ENCODE measurements at regions not wholly inside any gene's neighbourhood (a gene's known extent, or its start where the extent isn't known, plus 50 kb on each side); places are given as distances from the start of the nearest gene placed in this dataset.
"Not testable (repeated sequence)": the region's sequence is repeated elsewhere in the genome, so short reads cannot be mapped to it uniquely, and the experiment has no call there.

DNA sequence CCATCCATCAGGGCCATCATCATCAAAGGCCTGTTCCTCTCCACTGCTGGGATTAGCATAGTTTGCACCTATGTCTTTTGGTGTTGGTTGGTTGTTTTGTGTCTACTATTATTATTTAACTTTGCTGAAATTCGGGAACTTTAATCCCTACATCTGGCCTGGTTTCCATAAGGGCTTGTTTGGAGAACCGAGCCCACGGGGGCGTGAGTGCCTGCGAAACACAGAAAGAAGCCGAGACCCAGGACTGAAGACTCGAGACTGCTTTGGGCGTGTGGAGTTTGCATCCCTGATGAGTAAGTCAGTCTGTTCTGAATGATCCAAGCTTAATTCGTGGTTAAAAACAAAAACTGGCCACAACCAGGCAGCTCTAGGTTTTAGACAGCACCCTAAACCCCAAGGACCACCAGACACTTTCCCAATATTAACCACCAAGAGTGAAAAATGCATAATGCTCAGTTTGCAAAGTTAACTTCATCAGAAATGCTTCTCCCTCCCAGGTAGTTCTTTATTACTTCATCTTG lies 195.6 kb downstream of the BCL2L11 start:
- H3K56ac ChIP-seq (ENCODE audit: insufficient read length, low read depth, low read length); H3K27ac ChIP-seq (ENCODE audit: insufficient read length, low read depth, low read length); H2BK12ac ChIP-seq (ENCODE audit: insufficient read length, low read depth, low read length); H3K27me3 Mint-ChIP-seq (ENCODE audit: low read depth); H2AFZ ChIP-seq (ENCODE audit: low read length); H3K18ac ChIP-seq (ENCODE audit: insufficient read length, low read depth, low read length); H3K79me2 ChIP-seq (ENCODE audit: insufficient read depth, low read length); H3K9ac ChIP-seq (ENCODE audit: extremely low read depth, insufficient read length, low read length); H3T11ph ChIP-seq (ENCODE audit: low read length); H3K4me2 ChIP-seq (ENCODE audit: insufficient read depth, insufficient read length, low read length); H3K4ac ChIP-seq (ENCODE audit: low read depth, low read length); H3K36me3 Mint-ChIP-seq (ENCODE audit: insufficient read depth in 1 of 3, low read depth in 3 of 3); H3K79me1 ChIP-seq (ENCODE audit: insufficient read depth, low read depth, low read length, poor library complexity, severe bottlenecking); H3K27me3 ChIP-seq (ENCODE audit: insufficient read depth, low read length); H2BK5ac ChIP-seq (ENCODE audit: insufficient read length, low read length); H2AK5ac ChIP-seq (ENCODE audit: insufficient read length, low read length); H3K23me2 ChIP-seq (ENCODE audit: insufficient read length, low read depth, low read length, poor library complexity, severe bottlenecking); H3K4me3 Mint-ChIP-seq; H4K20me1 ChIP-seq (ENCODE audit: control insufficient read depth, insufficient read depth, insufficient read length); DNase-seq; H2BK20ac ChIP-seq (ENCODE audit: low read depth, low read length, poor library complexity, severe bottlenecking); H3K4me1 ChIP-seq (ENCODE audit: insufficient read depth, low read length); H3K14ac ChIP-seq (ENCODE audit: insufficient read depth, low read length); H3K9me3 Mint-ChIP-seq; H3K23ac ChIP-seq (ENCODE audit: insufficient read length, low read depth, low read length); H3K4me1 Mint-ChIP-seq; H4K91ac ChIP-seq (ENCODE audit: insufficient read length, low read depth, low read length); H2BK120ac ChIP-seq (ENCODE audit: low read depth, low read length, poor library complexity, severe bottlenecking); H4K8ac ChIP-seq (replicated peaks; ENCODE audit: insufficient read length, low read depth, low read length); H4K5ac ChIP-seq (ENCODE audit: insufficient read length, low read depth, low read length); H3K27ac Mint-ChIP-seq; H3K9me3 ChIP-seq (ENCODE audit: control insufficient read depth, low read depth, low read length); H2BK15ac ChIP-seq (ENCODE audit: low read depth, low read length): not testable (repeated sequence)
- no CpG with 5 or more reads among the region's 9 CpGs for WGBS (ENCODE audit: extremely low coverage, insufficient read length, low lambda C conversion rate)

DNA sequence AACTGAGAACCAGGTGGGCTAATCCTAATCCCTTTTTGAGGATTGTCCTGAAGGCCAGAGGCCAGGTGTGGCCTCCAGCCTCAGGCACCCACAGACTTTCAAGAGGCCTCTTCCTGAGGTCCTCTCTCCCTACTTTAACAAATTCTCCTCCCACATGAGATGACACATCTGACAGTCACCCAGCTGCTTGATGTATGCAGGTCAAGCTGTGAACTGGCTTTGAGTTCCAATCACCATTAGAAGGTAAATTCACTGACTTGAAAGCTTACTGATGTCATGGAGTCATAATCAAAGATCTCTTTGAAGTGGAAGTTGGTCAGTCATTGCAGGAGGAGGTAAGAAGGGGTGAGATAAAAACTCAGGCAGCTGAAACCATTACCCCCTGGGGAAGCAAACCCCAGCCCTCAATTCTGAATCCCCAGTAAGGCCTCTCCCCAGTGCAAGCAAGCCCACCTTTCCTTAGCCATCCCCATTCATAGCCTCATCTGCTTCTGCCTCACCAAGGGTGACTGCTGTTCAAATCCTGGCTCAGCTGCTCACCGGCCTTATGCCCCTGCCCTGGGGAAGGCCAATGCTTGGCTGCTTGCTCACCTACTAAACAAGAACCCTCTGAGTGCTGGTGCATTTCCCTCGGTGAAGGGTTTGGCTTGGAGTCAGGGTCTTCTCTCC lies 196.3 kb downstream of the BCL2L11 start:
- H3K14ac ChIP-seq (ENCODE audit: insufficient read depth, low read length); H3K9me3 Mint-ChIP-seq; H2BK5ac ChIP-seq (ENCODE audit: insufficient read length, low read length); DNase-seq; H4K8ac ChIP-seq (replicated peaks; ENCODE audit: insufficient read length, low read depth, low read length); H3T11ph ChIP-seq (ENCODE audit: low read length); H3K27me3 ChIP-seq (ENCODE audit: insufficient read depth, low read length); H3K56ac ChIP-seq (ENCODE audit: insufficient read length, low read depth, low read length); H4K20me1 ChIP-seq (ENCODE audit: control insufficient read depth, insufficient read depth, insufficient read length); H4K5ac ChIP-seq (ENCODE audit: insufficient read length, low read depth, low read length); H2BK12ac ChIP-seq (ENCODE audit: insufficient read length, low read depth, low read length); H3K23me2 ChIP-seq (ENCODE audit: insufficient read length, low read depth, low read length, poor library complexity, severe bottlenecking); H3K4me1 Mint-ChIP-seq; H3K9ac ChIP-seq (ENCODE audit: extremely low read depth, insufficient read length, low read length); H2BK120ac ChIP-seq (ENCODE audit: low read depth, low read length, poor library complexity, severe bottlenecking); H2BK20ac ChIP-seq (ENCODE audit: low read depth, low read length, poor library complexity, severe bottlenecking); H2AFZ ChIP-seq (ENCODE audit: low read length); H3K27me3 Mint-ChIP-seq (ENCODE audit: low read depth); H2AK5ac ChIP-seq (ENCODE audit: insufficient read length, low read length); H3K79me2 ChIP-seq (ENCODE audit: insufficient read depth, low read length); H4K91ac ChIP-seq (ENCODE audit: insufficient read length, low read depth, low read length); H3K23ac ChIP-seq (ENCODE audit: insufficient read length, low read depth, low read length); H2BK15ac ChIP-seq (ENCODE audit: low read depth, low read length); H3K4me2 ChIP-seq (ENCODE audit: insufficient read depth, insufficient read length, low read length); H3K27ac Mint-ChIP-seq; H3K79me1 ChIP-seq (ENCODE audit: insufficient read depth, low read depth, low read length, poor library complexity, severe bottlenecking); H3K4me3 Mint-ChIP-seq; H3K27ac ChIP-seq (ENCODE audit: insufficient read length, low read depth, low read length); H3K18ac ChIP-seq (ENCODE audit: insufficient read length, low read depth, low read length); H3K4me1 ChIP-seq (ENCODE audit: insufficient read depth, low read length); H3K36me3 Mint-ChIP-seq (ENCODE audit: insufficient read depth in 1 of 3, low read depth in 3 of 3); H3K4ac ChIP-seq (ENCODE audit: low read depth, low read length); H3K9me3 ChIP-seq (ENCODE audit: control insufficient read depth, low read depth, low read length): not testable (repeated sequence)
- no CpG with 5 or more reads among the region's 2 CpGs for WGBS (ENCODE audit: extremely low coverage, insufficient read length, low lambda C conversion rate)

Data from H9 (cell line).